ENCODE measurements at regions not wholly inside any gene's neighbourhood (a gene's known extent, or its start where the extent isn't known, plus 50 kb on each side); places are given as distances from the start of the nearest gene placed in this dataset.

DNA sequence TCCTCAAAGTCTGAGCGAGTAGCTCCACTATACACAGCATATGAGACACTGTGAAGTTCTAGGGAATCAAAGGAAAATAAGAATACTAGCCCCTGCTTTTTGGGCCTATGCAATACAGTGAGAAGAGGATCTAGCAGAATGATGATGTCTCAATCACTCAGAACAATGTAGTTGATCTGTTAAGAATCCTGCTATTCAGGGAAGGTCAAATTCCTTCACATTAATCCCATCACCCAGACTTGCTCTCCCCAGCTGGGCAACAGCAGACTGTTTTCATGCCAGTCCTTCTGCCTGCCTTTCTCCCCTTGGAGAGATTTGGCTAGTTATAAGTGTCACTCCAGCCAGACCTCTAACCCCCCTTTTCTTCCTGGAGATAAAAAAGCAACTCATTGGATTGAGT is 230.0 kb upstream of the EPHA4 start:
- no peak for DNase-seq (ENCODE audit: low spot score)
- Mint-ChIP-seq H3K9me3 (ENCODE audit: low read depth) (no peaks in the 10 kb centered on the region), H3K4me3 (ENCODE audit: unreplicated experiment) (no peak overlapping the region), H3K4me1 (ENCODE audit: low read depth) (no peaks in the 10 kb centered on the region), H3K36me3 (ENCODE audit: low read depth) (no peaks in the 10 kb centered on the region), H3K27me3 (ENCODE audit: low read depth) (peaks cover 5% of the 10 kb centered on the region), H3K27ac (ENCODE audit: unreplicated experiment) (no peak overlapping the region)
- TF ChIP-seq, protein P1, sequence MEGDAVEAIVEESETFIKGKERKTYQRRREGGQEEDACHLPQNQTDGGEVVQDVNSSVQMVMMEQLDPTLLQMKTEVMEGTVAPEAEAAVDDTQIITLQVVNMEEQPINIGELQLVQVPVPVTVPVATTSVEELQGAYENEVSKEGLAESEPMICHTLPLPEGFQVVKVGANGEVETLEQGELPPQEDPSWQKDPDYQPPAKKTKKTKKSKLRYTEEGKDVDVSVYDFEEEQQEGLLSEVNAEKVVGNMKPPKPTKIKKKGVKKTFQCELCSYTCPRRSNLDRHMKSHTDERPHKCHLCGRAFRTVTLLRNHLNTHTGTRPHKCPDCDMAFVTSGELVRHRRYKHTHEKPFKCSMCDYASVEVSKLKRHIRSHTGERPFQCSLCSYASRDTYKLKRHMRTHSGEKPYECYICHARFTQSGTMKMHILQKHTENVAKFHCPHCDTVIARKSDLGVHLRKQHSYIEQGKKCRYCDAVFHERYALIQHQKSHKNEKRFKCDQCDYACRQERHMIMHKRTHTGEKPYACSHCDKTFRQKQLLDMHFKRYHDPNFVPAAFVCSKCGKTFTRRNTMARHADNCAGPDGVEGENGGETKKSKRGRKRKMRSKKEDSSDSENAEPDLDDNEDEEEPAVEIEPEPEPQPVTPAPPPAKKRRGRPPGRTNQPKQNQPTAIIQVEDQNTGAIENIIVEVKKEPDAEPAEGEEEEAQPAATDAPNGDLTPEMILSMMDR (IDR thresholded peaks at IDR 0.05), result no peak

DNA sequence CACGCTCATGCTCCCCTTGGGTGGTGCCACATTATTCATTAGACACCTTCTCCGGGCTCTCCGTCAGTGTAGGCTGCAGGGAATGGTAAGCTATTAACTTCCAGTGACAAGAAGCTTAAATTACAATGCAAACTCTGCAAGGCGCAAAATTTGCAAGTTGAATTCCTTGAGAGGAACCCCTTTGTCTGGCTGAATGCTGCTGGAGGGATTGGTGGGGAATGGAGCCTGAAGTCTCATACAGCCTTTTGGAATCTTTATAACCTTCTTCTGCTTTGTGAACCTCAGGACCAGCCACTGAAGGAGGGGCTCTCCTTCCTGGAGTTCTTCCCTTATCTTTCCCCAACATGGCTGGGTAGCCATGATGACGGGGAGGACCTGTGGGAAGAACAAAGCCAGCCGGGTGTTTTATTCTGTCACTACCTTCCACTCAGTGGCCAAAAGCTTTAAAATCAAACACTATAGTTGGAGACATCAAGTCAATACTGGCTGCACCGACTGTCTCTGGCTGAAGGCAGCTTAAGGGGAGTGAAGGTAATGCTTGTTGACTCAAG is 220.9 kb upstream of the EPHA4 start:
- Mint-ChIP-seq H3K27ac (ENCODE audit: unreplicated experiment) (no peak overlapping the region), H3K4me1 (ENCODE audit: low read depth) (no peaks in the 10 kb centered on the region), H3K27me3 (ENCODE audit: low read depth) (peaks cover 6% of the 10 kb centered on the region), H3K9me3 (ENCODE audit: low read depth) (peaks cover 6% of the 10 kb centered on the region), H3K4me3 (ENCODE audit: unreplicated experiment) (no peak overlapping the region), H3K36me3 (ENCODE audit: low read depth) (no peaks in the 10 kb centered on the region)
- TF ChIP-seq, protein P1 (IDR thresholded peaks at IDR 0.05), result no peak
- no peak for DNase-seq (ENCODE audit: low spot score)

DNA sequence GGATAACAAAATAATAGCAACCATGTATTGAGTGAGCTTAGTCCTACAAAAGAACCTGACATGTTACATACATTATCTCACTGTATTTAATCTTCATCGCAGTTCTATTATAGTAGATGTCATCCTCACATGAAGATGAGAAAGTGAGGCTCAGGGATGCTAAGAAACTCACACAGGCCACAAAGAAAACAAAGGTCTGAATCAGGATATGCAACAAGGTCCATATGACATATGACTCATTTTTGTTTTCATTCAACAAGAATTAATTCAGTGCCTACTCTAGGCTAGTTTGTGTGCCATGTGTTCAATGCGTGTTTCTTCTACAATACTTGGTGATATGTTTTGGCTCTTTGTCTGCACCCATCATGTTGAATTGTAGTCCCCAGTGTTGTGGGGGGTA is 219.7 kb upstream of the EPHA4 start:
- TF ChIP-seq, protein P1 (IDR thresholded peaks at IDR 0.05), result no peak
- Mint-ChIP-seq H3K4me1 (ENCODE audit: low read depth) (no peaks in the 10 kb centered on the region), H3K36me3 (ENCODE audit: low read depth) (no peaks in the 10 kb centered on the region), H3K27ac (ENCODE audit: unreplicated experiment) (no peak overlapping the region), H3K27me3 (ENCODE audit: low read depth) (peaks cover 5% of the 10 kb centered on the region), H3K9me3 (ENCODE audit: low read depth) (peaks cover 6% of the 10 kb centered on the region), H3K4me3 (ENCODE audit: unreplicated experiment) (no peak overlapping the region)
- no peak for DNase-seq (ENCODE audit: low spot score)

DNA sequence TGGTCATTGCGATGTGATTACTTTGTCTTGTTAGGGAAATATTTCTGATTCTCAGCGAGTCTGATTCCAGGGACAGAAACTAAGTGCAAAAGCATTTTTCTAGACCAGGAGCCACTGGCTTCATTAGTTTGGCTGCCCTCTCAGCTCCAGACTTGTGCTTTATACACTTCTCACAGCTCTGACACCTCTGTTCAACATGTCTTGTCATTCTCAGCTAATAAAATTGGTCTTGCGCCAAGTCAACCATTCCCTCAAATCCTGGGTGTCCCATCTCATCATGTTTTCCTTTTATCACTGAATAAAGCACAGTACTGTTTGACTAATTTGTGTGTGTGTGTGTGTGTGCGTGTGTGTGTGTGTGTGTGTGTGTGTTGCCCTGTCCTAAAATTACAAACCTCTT is 215.5 kb upstream of the EPHA4 start:
- H3K9me3 Mint-ChIP-seq (ENCODE audit: low read depth), result peaks cover 9% of the 10 kb centered on the region
- no peak overlapping the region for H3K4me3 Mint-ChIP-seq (ENCODE audit: unreplicated experiment)
- no peaks in the 10 kb centered on the region for H3K36me3 Mint-ChIP-seq (ENCODE audit: low read depth)
- H3K4me1 Mint-ChIP-seq (ENCODE audit: low read depth), result no peaks in the 10 kb centered on the region
- no peak for DNase-seq (ENCODE audit: low spot score)
- no peak overlapping the region for H3K27ac Mint-ChIP-seq (ENCODE audit: unreplicated experiment)
- TF ChIP-seq, protein P1 (IDR thresholded peaks at IDR 0.05), result no peak
- no peaks in the 10 kb centered on the region for H3K27me3 Mint-ChIP-seq (ENCODE audit: low read depth)

DNA sequence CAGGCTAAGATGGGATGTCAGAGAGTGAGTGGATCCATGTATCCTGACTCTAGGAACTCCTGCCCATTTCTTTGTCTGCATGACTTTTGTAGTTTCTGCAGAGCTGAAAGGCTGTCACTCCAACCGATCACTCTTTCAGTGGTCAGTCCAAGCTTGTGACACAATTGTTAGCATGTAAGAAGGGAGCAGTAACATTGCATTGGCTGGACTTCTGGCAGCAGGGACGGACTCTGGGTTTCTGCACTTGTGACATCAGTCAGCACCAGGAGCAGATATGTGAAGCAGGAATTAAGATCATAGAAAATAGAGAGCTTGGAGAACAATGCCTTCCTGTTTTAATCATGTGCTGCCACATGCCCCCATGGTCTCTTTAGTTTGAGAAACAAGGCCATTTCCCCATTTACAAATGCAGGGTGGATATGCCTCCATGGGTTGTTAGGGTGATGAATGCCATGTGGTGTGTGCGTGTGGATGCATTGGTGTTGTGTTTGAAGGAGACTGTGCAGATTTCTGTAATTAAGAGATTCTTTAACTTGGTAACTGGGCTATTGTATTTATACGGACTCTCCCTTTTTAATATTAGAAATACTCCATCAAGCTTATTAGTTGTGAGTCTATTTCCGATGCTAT is 214.3 kb upstream of the EPHA4 start:
- H3K27ac Mint-ChIP-seq (ENCODE audit: unreplicated experiment), result no peak overlapping the region
- H3K4me1 Mint-ChIP-seq (ENCODE audit: low read depth), result no peaks in the 10 kb centered on the region
- TF ChIP-seq, protein P1 (IDR thresholded peaks at IDR 0.05), result no peak
- H3K27me3 Mint-ChIP-seq (ENCODE audit: low read depth), result no peaks in the 10 kb centered on the region
- H3K36me3 Mint-ChIP-seq (ENCODE audit: low read depth), result no peaks in the 10 kb centered on the region
- no peak for DNase-seq (ENCODE audit: low spot score)
- peaks cover 6% of the 10 kb centered on the region for H3K9me3 Mint-ChIP-seq (ENCODE audit: low read depth)
- no peak overlapping the region for H3K4me3 Mint-ChIP-seq (ENCODE audit: unreplicated experiment)

Measured in chondrocyte (in vitro differentiated cells).